H9 (cell line): ENCODE measurements at regions not wholly inside any gene's neighbourhood (a gene's known extent, or its start where the extent isn't known, plus 50 kb on each side); places are given as distances from the start of the nearest gene placed in this dataset.

Experiments used
- DNase-seq: peaks from one replicate; pipeline ENCODE4 v3.0.0-alpha.2; 2017
- H2AFZ ChIP-seq: one replicate; pipeline ENCODE4 v1.6.1; 2013; ENCODE audit warnings: mild to moderate bottlenecking, low read length, control low read depth, moderate library complexity
- H2AK5ac ChIP-seq: 2 replicates; pipeline ENCODE4 v1.6.1; 2013; ENCODE audit warnings: low read length, control low read depth, mixed read lengths; ENCODE audit not compliant: insufficient read length
- H2BK120ac ChIP-seq: one replicate; pipeline ENCODE4 v1.6.1; 2013; ENCODE audit warnings: low read depth, mild to moderate bottlenecking, low read length, control low read depth, inconsistent platforms; ENCODE audit not compliant: poor library complexity, severe bottlenecking
- H2BK12ac ChIP-seq: 2 replicates; pipeline ENCODE4 v1.6.1; 2013; ENCODE audit warnings: low read length, control low read depth, mixed read lengths, low read depth; ENCODE audit not compliant: insufficient read length
- H2BK15ac ChIP-seq: 2 replicates; pipeline ENCODE4 v1.6.1; 2013; ENCODE audit warnings: low read depth, low read length, control low read depth
- H2BK20ac ChIP-seq: one replicate; pipeline ENCODE4 v1.6.1; 2013; ENCODE audit warnings: low read depth, mild to moderate bottlenecking, low read length, control low read depth, inconsistent platforms; ENCODE audit not compliant: poor library complexity, severe bottlenecking
- H2BK5ac ChIP-seq: 2 replicates; pipeline ENCODE4 v1.6.1; 2013; ENCODE audit warnings: low read length, control low read depth, mixed read lengths; ENCODE audit not compliant: insufficient read length
- H3K14ac ChIP-seq: 2 replicates; pipeline ENCODE4 v1.6.1; 2013; ENCODE audit warnings: low read length, control low read depth; ENCODE audit not compliant: insufficient read depth
- H3K18ac ChIP-seq: 2 replicates; pipeline ENCODE4 v1.6.1; 2013; ENCODE audit warnings: low read depth, mild to moderate bottlenecking, mixed read lengths, low read length, control low read depth; ENCODE audit not compliant: insufficient read length
- H3K23ac ChIP-seq: 2 replicates; pipeline ENCODE4 v1.6.1; 2013; ENCODE audit warnings: low read length, control low read depth, mixed read lengths, low read depth; ENCODE audit not compliant: insufficient read length
- H3K23me2 ChIP-seq: 2 replicates; pipeline ENCODE4 v1.6.1; 2013; ENCODE audit warnings: low read depth, mild to moderate bottlenecking, mixed read lengths, low read length, control low read depth; ENCODE audit not compliant: insufficient read length, poor library complexity, severe bottlenecking
- H3K27ac ChIP-seq: 2 replicates; pipeline ENCODE4 v1.5.1; 2013; ENCODE audit warnings: low read length, control low read depth, mixed read lengths, low read depth; ENCODE audit not compliant: insufficient read length
- H3K27me3 ChIP-seq: 2 replicates; pipeline ENCODE4 v1.6.1; 2013; ENCODE audit warnings: low read length, control low read depth, inconsistent platforms; ENCODE audit not compliant: insufficient read depth
- H3K4ac ChIP-seq: 2 replicates; pipeline ENCODE4 v1.6.1; 2013; ENCODE audit warnings: low read depth, mild to moderate bottlenecking, control low read depth, inconsistent platforms, low read length, moderate library complexity
- H3K4me1 ChIP-seq: 2 replicates; pipeline ENCODE4 v1.6.1; 2013; ENCODE audit warnings: low read length, control low read depth, inconsistent platforms; ENCODE audit not compliant: insufficient read depth
- H3K4me2 ChIP-seq: 2 replicates; pipeline ENCODE4 v1.6.1; 2013; ENCODE audit warnings: low read length, control low read depth, mixed read lengths; ENCODE audit not compliant: insufficient read length, insufficient read depth
- H3K56ac ChIP-seq: 2 replicates; pipeline ENCODE4 v1.6.1; 2013; ENCODE audit warnings: low read depth, mild to moderate bottlenecking, mixed read lengths, low read length, control low read depth; ENCODE audit not compliant: insufficient read length
- H3K79me1 ChIP-seq: 2 replicates; pipeline ENCODE4 v1.6.1; 2013; ENCODE audit warnings: low read depth, mild to moderate bottlenecking, moderate library complexity, low read length, control low read depth, inconsistent platforms; ENCODE audit not compliant: insufficient read depth, poor library complexity, severe bottlenecking
- H3K79me2 ChIP-seq: 2 replicates; pipeline ENCODE4 v1.6.1; 2013; ENCODE audit warnings: low read length, control low read depth, inconsistent platforms; ENCODE audit not compliant: insufficient read depth
- H3K9ac ChIP-seq: 2 replicates; pipeline ENCODE4 v1.6.1; 2013; ENCODE audit warnings: low read length, control low read depth, mixed read lengths; ENCODE audit not compliant: insufficient read length; ENCODE audit errors: extremely low read depth
- H3K9me3 ChIP-seq: one replicate; pipeline ENCODE4 v1.6.1; 2013; ENCODE audit warnings: low read depth, low read length, inconsistent platforms; ENCODE audit not compliant: control insufficient read depth
- H3T11ph ChIP-seq: one replicate; pipeline ENCODE4 v1.6.1; 2013; ENCODE audit warnings: mild to moderate bottlenecking, low read length, control low read depth, inconsistent platforms
- H4K20me1 ChIP-seq: one replicate; pipeline ENCODE4 v1.6.1; 2013; ENCODE audit not compliant: control insufficient read depth, insufficient read length, insufficient read depth
- H4K5ac ChIP-seq: 2 replicates; pipeline ENCODE4 v1.6.1; 2013; ENCODE audit warnings: low read depth, mild to moderate bottlenecking, mixed read lengths, low read length, control low read depth; ENCODE audit not compliant: insufficient read length
- H4K8ac ChIP-seq: replicated peaks from 2 replicates; pipeline ENCODE4 v1.6.1; 2013; ENCODE audit warnings: low read length, control low read depth, mixed read lengths, low read depth; ENCODE audit not compliant: insufficient read length
- H4K91ac ChIP-seq: 2 replicates; pipeline ENCODE4 v1.6.1; 2013; ENCODE audit warnings: low read depth, mild to moderate bottlenecking, moderate library complexity, mixed read lengths, low read length, control low read depth; ENCODE audit not compliant: insufficient read length
- H3K27ac Mint-ChIP-seq, 3 experiments: 2 replicates in 2 of 3; 3 replicates in 1 of 3; pipeline ENCODE4 v1.8.0; 2020 to 2021; ENCODE audit warnings: mixed read lengths in 3 of 3, mild to moderate bottlenecking in 1 of 3, moderate library complexity in 1 of 3
- H3K27me3 Mint-ChIP-seq: 2 replicates; pipeline ENCODE4 v1.8.0; 2021; ENCODE audit warnings: low read depth, mild to moderate bottlenecking, moderate library complexity, mixed read lengths
- H3K36me3 Mint-ChIP-seq, 3 experiments: 2 replicates in 2 of 3; 3 replicates in 1 of 3; pipeline ENCODE4 v1.8.0; 2020 to 2021; ENCODE audit warnings: low read depth in 3 of 3, mixed read lengths in 3 of 3; ENCODE audit not compliant: insufficient read depth in 1 of 3
- H3K4me1 Mint-ChIP-seq, 2 experiments: 2 replicates each; pipeline ENCODE4 v1.8.0; 2020; ENCODE audit warnings: mixed read lengths in 2 of 2
- H3K4me3 Mint-ChIP-seq, 2 experiments: 2 replicates in 1 of 2; 3 replicates in 1 of 2; pipeline ENCODE4 v1.8.0; 2020 to 2021; ENCODE audit warnings: mild to moderate bottlenecking in 2 of 2, mixed read lengths in 2 of 2, moderate library complexity in 1 of 2
- H3K9me3 Mint-ChIP-seq, 2 experiments: 2 replicates in 1 of 2; 3 replicates in 1 of 2; pipeline ENCODE4 v1.8.0; 2020; ENCODE audit warnings: mild to moderate bottlenecking in 2 of 2, mixed read lengths in 2 of 2, moderate library complexity in 1 of 2
- WGBS: extraction: QIAGEN DNeasy Blood & Tissue Kit; methylation state at CpG from one replicate; pipeline ENCODE4 v1.1.7; 2013; ENCODE audit warnings: missing lambda C conversion rate, low lambda C conversion rate, mixed read lengths; ENCODE audit not compliant: insufficient read length; ENCODE audit errors: extremely low coverage; 5-methylcytosine and 5-hydroxymethylcytosine counted together
- TF ChIP-seq, protein P1 (sequence below): fragments of 200-600 bp; sonication (generic); conservative IDR thresholded peaks from 3 replicates; pipeline ENCODE4 v1.8.0; 2021; ENCODE audit warnings: antibody characterized with exemption, mild to moderate bottlenecking

DNA sequence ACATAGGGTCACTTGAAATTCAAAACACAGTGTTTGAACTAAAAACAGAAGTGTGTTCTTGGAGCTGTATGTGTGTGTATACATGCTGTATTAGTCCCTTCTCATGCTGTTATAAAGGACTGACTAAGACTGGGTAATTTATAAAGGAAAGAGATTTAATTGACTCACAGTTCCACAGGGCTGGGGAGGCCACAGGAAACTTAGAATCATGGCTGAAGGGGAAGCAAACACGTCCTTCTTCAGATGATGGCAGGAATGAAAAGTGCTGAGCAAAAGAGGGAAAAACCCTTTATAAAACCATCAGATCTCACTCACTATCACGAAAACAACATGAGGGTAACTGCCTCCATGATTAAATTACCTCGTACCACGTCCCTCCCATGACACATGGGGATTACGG is 224.1 kb downstream of the BCAT1 start:
- no peaks in the 10 kb centered on the region for H3K79me1 ChIP-seq
- Mint-ChIP-seq H3K27me3 (no peaks in the 10 kb centered on the region), H3K4me1 (peaks cover 0 to 2% of the 10 kb centered on the region in 2 experiments; a peak in 1 of 4 replicates), H3K9me3 (peaks cover 8 to 9% of the 10 kb centered on the region in 2 experiments; a peak in 4 of 5 replicates), H3K27ac (no peak overlapping the region), H3K36me3 (peaks cover 2 to 5% (median 2%) of the 10 kb centered on the region in 3 experiments; a peak in 5 of 7 replicates), H3K4me3 (no peak overlapping the region; a peak in 1 of 5 replicates)
- H2AK5ac ChIP-seq = no peak overlapping the region
- no peaks in the 10 kb centered on the region for H3K23me2 ChIP-seq
- H3K27ac ChIP-seq = no peak overlapping the region
- H4K5ac ChIP-seq = no peak overlapping the region
- TF ChIP-seq, protein P1, sequence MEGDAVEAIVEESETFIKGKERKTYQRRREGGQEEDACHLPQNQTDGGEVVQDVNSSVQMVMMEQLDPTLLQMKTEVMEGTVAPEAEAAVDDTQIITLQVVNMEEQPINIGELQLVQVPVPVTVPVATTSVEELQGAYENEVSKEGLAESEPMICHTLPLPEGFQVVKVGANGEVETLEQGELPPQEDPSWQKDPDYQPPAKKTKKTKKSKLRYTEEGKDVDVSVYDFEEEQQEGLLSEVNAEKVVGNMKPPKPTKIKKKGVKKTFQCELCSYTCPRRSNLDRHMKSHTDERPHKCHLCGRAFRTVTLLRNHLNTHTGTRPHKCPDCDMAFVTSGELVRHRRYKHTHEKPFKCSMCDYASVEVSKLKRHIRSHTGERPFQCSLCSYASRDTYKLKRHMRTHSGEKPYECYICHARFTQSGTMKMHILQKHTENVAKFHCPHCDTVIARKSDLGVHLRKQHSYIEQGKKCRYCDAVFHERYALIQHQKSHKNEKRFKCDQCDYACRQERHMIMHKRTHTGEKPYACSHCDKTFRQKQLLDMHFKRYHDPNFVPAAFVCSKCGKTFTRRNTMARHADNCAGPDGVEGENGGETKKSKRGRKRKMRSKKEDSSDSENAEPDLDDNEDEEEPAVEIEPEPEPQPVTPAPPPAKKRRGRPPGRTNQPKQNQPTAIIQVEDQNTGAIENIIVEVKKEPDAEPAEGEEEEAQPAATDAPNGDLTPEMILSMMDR = no peak
- H3T11ph ChIP-seq = no peak overlapping the region
- H4K91ac ChIP-seq = no peak overlapping the region
- H4K20me1 ChIP-seq = no peaks in the 10 kb centered on the region
- H3K23ac ChIP-seq = no peak overlapping the region
- no peak overlapping the region for H3K4me2 ChIP-seq
- H2BK120ac ChIP-seq = no peak overlapping the region
- no peak overlapping the region for H2BK5ac ChIP-seq
- H4K8ac ChIP-seq = no peak overlapping the region
- H3K9ac ChIP-seq = no peak overlapping the region
- no peak overlapping the region for H2BK15ac ChIP-seq
- no peak overlapping the region for H3K18ac ChIP-seq
- H3K4me1 ChIP-seq = no peaks in the 10 kb centered on the region
- no peaks in the 10 kb centered on the region for H3K79me2 ChIP-seq
- no peaks in the 10 kb centered on the region for H3K27me3 ChIP-seq
- H3K56ac ChIP-seq = no peak overlapping the region
- no CpG with 5 or more reads among the region's 5 CpGs for WGBS
- no peak for DNase-seq
- no peak overlapping the region for H3K4ac ChIP-seq
- no peak overlapping the region for H2AFZ ChIP-seq
- H3K14ac ChIP-seq = no peak overlapping the region
- H3K9me3 ChIP-seq = no peaks in the 10 kb centered on the region
- no peak overlapping the region for H2BK12ac ChIP-seq
- H2BK20ac ChIP-seq = no peak overlapping the region
